NCI-H82 (cell line): ENCODE measurements at regions not wholly inside any gene's neighbourhood (a gene's known extent, or its start where the extent isn't known, plus 50 kb on each side); places are given as distances from the start of the nearest gene placed in this dataset.

Experiments used
- DNase-seq: peaks from one replicate; lab custom pipeline; 2025; lab: John Stamatoyannopoulos, UW

GRCh38 chr13:106722620-106723019 is 154.7 kb upstream of the ARGLU1 start:
- DNase-seq, result no peak

- no peak for DNase-seq
Observed at GRCh38 chr13:106721599-106721998, 153.7 kb upstream of the ARGLU1 start.

- DNase-seq, result no peak
Observed at GRCh38 chr13:106714271-106714982, 146.5 kb upstream of the ARGLU1 start.

- DNase-seq, result no peak
Observed at GRCh38 chr13:106712381-106712780, 144.4 kb upstream of the ARGLU1 start.

GRCh38 chr13:106710266-106710665 is 142.3 kb upstream of the ARGLU1 start:
- no peak for DNase-seq

GRCh38 chr13:106709522-106709921 is 141.6 kb upstream of the ARGLU1 start:
- no peak for DNase-seq

- no peak for DNase-seq
Observed at GRCh38 chr13:106702505-106702904, 134.6 kb upstream of the ARGLU1 start.

- no peak for DNase-seq
Observed at GRCh38 chr13:106701771-106702341, 133.9 kb upstream of the ARGLU1 start.

GRCh38 chr13:106700439-106700838 is 132.5 kb upstream of the ARGLU1 start:
- no peak for DNase-seq

- DNase-seq, result no peak
Observed at GRCh38 chr13:106700007-106700406, 132.1 kb upstream of the ARGLU1 start.

GRCh38 chr13:106699311-106699710 is 131.4 kb upstream of the ARGLU1 start:
- no peak for DNase-seq

- no peak for DNase-seq
Observed at GRCh38 chr13:106696719-106697118, 128.8 kb upstream of the ARGLU1 start.

- no peak for DNase-seq
Observed at GRCh38 chr13:106696140-106696539, 128.2 kb upstream of the ARGLU1 start.

- DNase-seq, result no peak
Observed at GRCh38 chr13:106695139-106695538, 127.2 kb upstream of the ARGLU1 start.

- DNase-seq, result no peak
Observed at GRCh38 chr13:106691861-106692260, 123.9 kb upstream of the ARGLU1 start.

- no peak for DNase-seq
Observed at GRCh38 chr13:106691341-106691740, 123.4 kb upstream of the ARGLU1 start.

GRCh38 chr13:106690779-106691178 is 122.8 kb upstream of the ARGLU1 start:
- no peak for DNase-seq

GRCh38 chr13:106689906-106690305 is 122.0 kb upstream of the ARGLU1 start:
- no peak for DNase-seq

- DNase-seq, result no peak
Observed at GRCh38 chr13:106688940-106689339, 121.0 kb upstream of the ARGLU1 start.

- DNase-seq, result no peak
Observed at GRCh38 chr13:106686163-106686562, 118.2 kb upstream of the ARGLU1 start.

- DNase-seq, result no peak
Observed at GRCh38 chr13:106685143-106685542, 117.2 kb upstream of the ARGLU1 start.

- no peak for DNase-seq
Observed at GRCh38 chr13:106683918-106684317, 116.0 kb upstream of the ARGLU1 start.

- DNase-seq, result no peak
Observed at GRCh38 chr13:106683179-106683578, 115.2 kb upstream of the ARGLU1 start.

- no peak for DNase-seq
Observed at GRCh38 chr13:106681997-106682396, 114.1 kb upstream of the ARGLU1 start.
